ENCODE measurements at regions not wholly inside any gene's neighbourhood (a gene's known extent, or its start where the extent isn't known, plus 50 kb on each side); places are given as distances from the start of the nearest gene placed in this dataset.
A peak's percentile ranks its signal among the peaks of the same experiment; 100 is the strongest.

DNA sequence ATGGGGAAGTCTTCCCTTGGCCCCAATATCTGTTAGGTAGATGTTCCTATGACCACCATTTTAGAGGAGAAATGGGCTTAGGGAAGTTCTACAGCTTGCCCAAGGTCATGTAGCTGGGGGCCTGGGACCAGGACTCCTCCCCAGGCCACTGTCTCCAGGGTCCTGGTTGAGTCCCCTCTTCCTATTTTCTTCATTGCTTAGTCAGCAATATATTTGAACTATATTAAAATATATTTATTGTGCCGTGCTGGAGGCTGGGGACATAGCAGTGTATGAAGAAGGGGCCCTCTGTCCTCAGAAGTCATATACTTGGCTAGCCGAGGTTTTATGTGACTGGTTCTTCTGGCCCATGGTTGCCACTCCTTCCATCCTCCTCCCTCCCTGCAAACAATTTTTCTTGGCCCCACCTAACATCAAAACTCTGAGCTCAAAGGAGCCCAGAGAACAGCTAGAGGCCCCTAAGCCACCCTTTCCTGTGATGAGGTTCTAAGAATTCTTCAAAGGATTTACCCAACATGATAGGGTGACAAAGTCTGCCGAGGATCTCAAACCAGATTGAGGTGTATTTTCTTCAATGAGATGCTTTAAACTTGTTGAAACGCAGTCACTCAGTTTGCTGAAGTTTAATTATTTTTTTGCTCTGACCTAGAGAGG, 121.2 kb upstream of the RASGRP1 start:
- FAIRE-seq (no peak), DNase-seq (no peak)
- Histone ChIP-seq H3K36me3 (ENCODE audit: control insufficient read depth in 3 of 3, insufficient read depth in 2 of 3, low read depth in 1 of 3, low read length in 3 of 3) (no peaks in the 10 kb centered on the region), H3K27me3 (ENCODE audit: control insufficient read depth in 3 of 3, insufficient read depth in 3 of 3, low read length in 3 of 3) (no peaks in the 10 kb centered on the region), H3K27ac (ENCODE audit: low read depth in 1 of 3, low read length in 2 of 3) (peak overlapping the region in 1 of 3 donors; percentile 9), H3K4me1 (ENCODE audit: control insufficient read depth in 3 of 3, insufficient read depth in 2 of 3, low read depth in 1 of 3, low read length in 2 of 3) (peaks cover 0 to 4% (median 0%) of the 10 kb centered on the region in 3 donors), H3K9me3 (ENCODE audit: control insufficient read depth in 2 of 2, insufficient read depth in 1 of 2, low read depth in 1 of 2, low read length in 1 of 2) (no peaks in the 10 kb centered on the region), H3K4me3 (ENCODE audit: low read depth in 1 of 3, low read length in 3 of 3) (no peak overlapping the region)
- 76 to 84% (median 79%) methylated on average over 4 of the region's 4 CpGs for WGBS, 3 donors

- no peaks in the 10 kb centered on the region for H3K36me3 ChIP-seq (ENCODE audit: control insufficient read depth in 3 of 3, insufficient read depth in 2 of 3, low read depth in 1 of 3, low read length in 3 of 3)
- WGBS, 3 donors, result 53 to 68% (median 68%) methylated on average over 2 of the region's 2 CpGs
- H3K9me3 ChIP-seq (ENCODE audit: control insufficient read depth in 2 of 2, insufficient read depth in 1 of 2, low read depth in 1 of 2, low read length in 1 of 2), result no peaks in the 10 kb centered on the region
- no peaks in the 10 kb centered on the region for H3K27me3 ChIP-seq (ENCODE audit: control insufficient read depth in 3 of 3, insufficient read depth in 3 of 3, low read length in 3 of 3)
- peaks cover 0 to 4% (median 0%) of the 10 kb centered on the region in 3 donors for H3K4me1 ChIP-seq (ENCODE audit: control insufficient read depth in 3 of 3, insufficient read depth in 2 of 3, low read depth in 1 of 3, low read length in 2 of 3)
- no peak overlapping the region for H3K27ac ChIP-seq (ENCODE audit: low read depth in 1 of 3, low read length in 2 of 3)
- no peak for FAIRE-seq
- no peak overlapping the region for H3K4me3 ChIP-seq (ENCODE audit: low read depth in 1 of 3, low read length in 3 of 3)
- no peak for DNase-seq
Measured at GRCh38 chr15:38687340-38687739, 122.7 kb upstream of the RASGRP1 start.

DNA sequence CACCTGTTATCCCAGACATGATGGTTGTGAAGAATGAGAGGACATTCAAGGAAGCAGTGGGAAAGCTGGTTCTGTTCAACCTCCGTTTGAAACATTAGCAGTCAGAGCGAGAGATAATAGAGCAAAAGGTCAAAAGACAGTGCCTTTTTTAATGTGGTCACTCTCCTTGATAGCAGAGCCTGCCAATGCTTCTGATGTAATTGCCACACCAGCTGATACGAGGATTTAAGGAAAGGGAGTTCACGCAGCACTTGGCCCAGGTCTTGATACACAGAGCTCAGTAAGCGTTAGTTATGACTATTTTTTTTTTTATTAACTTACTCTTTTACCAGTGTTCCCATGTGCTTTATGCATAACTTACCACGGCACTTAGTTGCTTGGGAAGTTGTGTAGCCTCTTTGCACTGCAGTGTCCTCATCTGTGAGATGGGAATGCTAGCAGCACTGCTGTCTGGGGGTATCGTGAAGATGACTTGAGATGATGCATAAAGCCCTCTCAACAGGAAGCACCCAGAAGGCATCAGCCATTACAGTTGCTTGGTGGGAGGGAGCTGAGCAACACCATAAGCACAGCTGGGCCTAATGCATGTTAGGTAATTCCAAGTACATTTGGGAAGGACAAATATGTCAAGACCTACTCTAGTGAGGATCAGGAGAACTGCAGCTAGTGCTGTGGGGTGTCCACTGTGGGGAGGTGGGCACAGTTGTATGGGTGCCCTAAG, 123.3 kb upstream of the RASGRP1 start:
- WGBS, 3 donors, result 67 to 76% (median 74%) methylated on average over 7 of the region's 7 CpGs

GRCh38 chr15:38688761-38689160, 124.1 kb upstream of the RASGRP1 start:
- peak in 1 of 2 donors; percentile 23 for DNase-seq
- WGBS, 3 donors, result 45 to 60% (median 59%) methylated on average over 1 of the region's 1 CpG
- H3K36me3 ChIP-seq (ENCODE audit: control insufficient read depth in 3 of 3, insufficient read depth in 2 of 3, low read depth in 1 of 3, low read length in 3 of 3), result no peaks in the 10 kb centered on the region
- no peaks in the 10 kb centered on the region for H3K9me3 ChIP-seq (ENCODE audit: control insufficient read depth in 2 of 2, insufficient read depth in 1 of 2, low read depth in 1 of 2, low read length in 1 of 2)
- H3K27ac ChIP-seq (ENCODE audit: low read depth in 1 of 3, low read length in 2 of 3), result no peak overlapping the region
- no peak overlapping the region for H3K4me3 ChIP-seq (ENCODE audit: low read depth in 1 of 3, low read length in 3 of 3)
- peaks cover 0 to 4% (median 0%) of the 10 kb centered on the region in 3 donors for H3K4me1 ChIP-seq (ENCODE audit: control insufficient read depth in 3 of 3, insufficient read depth in 2 of 3, low read depth in 1 of 3, low read length in 2 of 3)
- no peak for FAIRE-seq
- no peaks in the 10 kb centered on the region for H3K27me3 ChIP-seq (ENCODE audit: control insufficient read depth in 3 of 3, insufficient read depth in 3 of 3, low read length in 3 of 3)

More for the DNA sequence above, 123.3 kb upstream of the RASGRP1 start:
- Histone ChIP-seq H3K27ac (ENCODE audit: low read depth in 1 of 3, low read length in 2 of 3) (no peak overlapping the region), H3K36me3 (ENCODE audit: control insufficient read depth in 3 of 3, insufficient read depth in 2 of 3, low read depth in 1 of 3, low read length in 3 of 3) (no peaks in the 10 kb centered on the region), H3K4me1 (ENCODE audit: control insufficient read depth in 3 of 3, insufficient read depth in 2 of 3, low read depth in 1 of 3, low read length in 2 of 3) (peaks cover 0 to 4% (median 0%) of the 10 kb centered on the region in 3 donors), H3K4me3 (ENCODE audit: low read depth in 1 of 3, low read length in 3 of 3) (no peak overlapping the region), H3K27me3 (ENCODE audit: control insufficient read depth in 3 of 3, insufficient read depth in 3 of 3, low read length in 3 of 3) (no peaks in the 10 kb centered on the region), H3K9me3 (ENCODE audit: control insufficient read depth in 2 of 2, insufficient read depth in 1 of 2, low read depth in 1 of 2, low read length in 1 of 2) (no peaks in the 10 kb centered on the region)
- DNase-seq (no peak), FAIRE-seq (no peak)

DNA sequence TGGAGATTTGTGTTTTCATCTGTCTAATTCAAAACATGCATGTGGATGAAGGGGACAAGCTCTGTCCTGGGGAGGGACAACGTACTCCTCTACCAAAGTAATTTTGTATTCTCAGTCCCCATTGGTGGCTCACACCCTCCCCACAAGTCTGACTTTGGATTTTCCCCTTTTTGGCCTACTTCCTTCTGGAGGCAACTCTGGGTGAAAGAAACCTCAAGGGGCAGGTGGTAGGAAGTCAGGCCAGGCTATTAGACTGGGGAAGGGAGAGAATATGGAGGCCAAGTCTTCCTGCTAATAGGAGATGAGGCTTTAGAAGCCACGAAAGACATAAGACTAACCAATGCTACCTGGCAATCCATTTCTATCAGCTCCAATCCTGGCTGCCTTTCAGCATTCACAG, 124.9 kb upstream of the RASGRP1 start:
- Histone ChIP-seq H3K9me3 (ENCODE audit: control insufficient read depth in 2 of 2, insufficient read depth in 1 of 2, low read depth in 1 of 2, low read length in 1 of 2) (no peaks in the 10 kb centered on the region), H3K36me3 (ENCODE audit: control insufficient read depth in 3 of 3, insufficient read depth in 2 of 3, low read depth in 1 of 3, low read length in 3 of 3) (no peaks in the 10 kb centered on the region), H3K27ac (ENCODE audit: low read depth in 1 of 3, low read length in 2 of 3) (no peak overlapping the region), H3K27me3 (ENCODE audit: control insufficient read depth in 3 of 3, insufficient read depth in 3 of 3, low read length in 3 of 3) (no peaks in the 10 kb centered on the region), H3K4me1 (ENCODE audit: control insufficient read depth in 3 of 3, insufficient read depth in 2 of 3, low read depth in 1 of 3, low read length in 2 of 3) (peaks cover 0 to 4% (median 0%) of the 10 kb centered on the region in 3 donors), H3K4me3 (ENCODE audit: low read depth in 1 of 3, low read length in 3 of 3) (no peak overlapping the region)
- WGBS, 3 donors, result 88 to 95% (median 92%) methylated on average over 2 of the region's 2 CpGs
- DNase-seq (no peak), FAIRE-seq (no peak)

DNA sequence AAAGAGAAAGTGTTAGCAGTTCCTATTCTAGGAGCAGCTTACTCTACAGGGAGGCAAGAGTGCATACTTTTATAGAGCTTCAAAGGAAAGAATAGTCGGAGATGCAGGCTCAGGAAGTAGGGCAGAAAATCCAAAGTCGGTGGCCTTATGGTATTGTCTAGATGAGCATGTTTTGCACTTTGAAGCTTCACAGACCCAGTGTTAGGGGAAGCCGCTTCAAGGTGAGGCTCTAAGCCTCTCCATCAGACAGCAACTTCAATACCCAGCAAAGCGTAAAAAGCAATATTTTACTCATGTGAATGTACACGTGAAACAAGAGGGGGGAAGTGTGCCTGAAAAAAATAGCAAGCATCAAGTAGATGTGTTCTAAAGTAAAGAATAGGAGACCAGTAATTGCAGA, 125.6 kb upstream of the RASGRP1 start:
- Histone ChIP-seq H3K4me1 (ENCODE audit: control insufficient read depth in 3 of 3, insufficient read depth in 2 of 3, low read depth in 1 of 3, low read length in 2 of 3) (peaks cover 0 to 4% (median 0%) of the 10 kb centered on the region in 3 donors), H3K27me3 (ENCODE audit: control insufficient read depth in 3 of 3, insufficient read depth in 3 of 3, low read length in 3 of 3) (no peaks in the 10 kb centered on the region), H3K36me3 (ENCODE audit: control insufficient read depth in 3 of 3, insufficient read depth in 2 of 3, low read depth in 1 of 3, low read length in 3 of 3) (no peaks in the 10 kb centered on the region), H3K9me3 (ENCODE audit: control insufficient read depth in 2 of 2, insufficient read depth in 1 of 2, low read depth in 1 of 2, low read length in 1 of 2) (no peaks in the 10 kb centered on the region), H3K4me3 (ENCODE audit: low read depth in 1 of 3, low read length in 3 of 3) (no peak overlapping the region), H3K27ac (ENCODE audit: low read depth in 1 of 3, low read length in 2 of 3) (no peak overlapping the region)
- DNase-seq, result no peak
- FAIRE-seq, result no peak
- 87 to 94% (median 93%) methylated on average over 5 of the region's 5 CpGs for WGBS, 3 donors

GRCh38 chr15:38690719-38691332, 126.2 kb upstream of the RASGRP1 start:
- FAIRE-seq (no peak), DNase-seq (peak; percentile 78 to 82)
- Histone ChIP-seq H3K27me3 (ENCODE audit: control insufficient read depth in 3 of 3, insufficient read depth in 3 of 3, low read length in 3 of 3) (no peaks in the 10 kb centered on the region), H3K27ac (ENCODE audit: low read depth in 1 of 3, low read length in 2 of 3) (no peak overlapping the region), H3K4me1 (ENCODE audit: control insufficient read depth in 3 of 3, insufficient read depth in 2 of 3, low read depth in 1 of 3, low read length in 2 of 3) (peaks cover 0 to 4% (median 0%) of the 10 kb centered on the region in 3 donors), H3K4me3 (ENCODE audit: low read depth in 1 of 3, low read length in 3 of 3) (no peak overlapping the region), H3K36me3 (ENCODE audit: control insufficient read depth in 3 of 3, insufficient read depth in 2 of 3, low read depth in 1 of 3, low read length in 3 of 3) (no peaks in the 10 kb centered on the region), H3K9me3 (ENCODE audit: control insufficient read depth in 2 of 2, insufficient read depth in 1 of 2, low read depth in 1 of 2, low read length in 1 of 2) (no peaks in the 10 kb centered on the region)
- WGBS, 3 donors, result 11 to 22% (median 11%) methylated on average over 4 of the region's 4 CpGs

DNA sequence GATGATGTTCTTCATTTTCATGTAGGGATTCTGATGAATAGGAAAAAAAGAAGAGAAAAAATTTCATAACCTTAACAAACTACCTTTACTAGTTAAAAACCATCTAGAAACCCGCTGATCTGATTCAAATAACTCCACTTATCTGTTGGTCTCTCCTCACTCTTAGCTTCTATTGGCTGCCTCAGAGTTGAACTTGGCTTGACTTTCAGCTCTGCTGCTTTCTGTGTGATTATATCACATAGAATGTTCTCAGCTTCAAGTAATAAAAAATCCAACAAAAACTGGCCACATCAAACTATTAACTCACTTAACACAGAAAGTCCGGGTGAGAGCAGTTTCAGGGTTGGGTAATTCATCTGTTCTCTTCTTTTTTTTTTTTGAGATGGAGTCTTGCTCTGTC, 126.8 kb upstream of the RASGRP1 start:
- Histone ChIP-seq H3K4me1 (ENCODE audit: control insufficient read depth in 3 of 3, insufficient read depth in 2 of 3, low read depth in 1 of 3, low read length in 2 of 3) (peaks cover 0 to 4% (median 0%) of the 10 kb centered on the region in 3 donors), H3K27ac (ENCODE audit: low read depth in 1 of 3, low read length in 2 of 3) (no peak overlapping the region), H3K36me3 (ENCODE audit: control insufficient read depth in 3 of 3, insufficient read depth in 2 of 3, low read depth in 1 of 3, low read length in 3 of 3) (no peaks in the 10 kb centered on the region), H3K9me3 (ENCODE audit: control insufficient read depth in 2 of 2, insufficient read depth in 1 of 2, low read depth in 1 of 2, low read length in 1 of 2) (no peaks in the 10 kb centered on the region), H3K27me3 (ENCODE audit: control insufficient read depth in 3 of 3, insufficient read depth in 3 of 3, low read length in 3 of 3) (no peaks in the 10 kb centered on the region), H3K4me3 (ENCODE audit: low read depth in 1 of 3, low read length in 3 of 3) (no peak overlapping the region)
- FAIRE-seq (no peak), DNase-seq (no peak)
- 76 to 89% (median 82%) methylated on average over 2 of the region's 2 CpGs for WGBS, 3 donors

All from small intestine (tissue), 7 donors.